ENCODE measurements at regions not wholly inside any gene's neighbourhood (a gene's known extent, or its start where the extent isn't known, plus 50 kb on each side); places are given as distances from the start of the nearest gene placed in this dataset.

DNA sequence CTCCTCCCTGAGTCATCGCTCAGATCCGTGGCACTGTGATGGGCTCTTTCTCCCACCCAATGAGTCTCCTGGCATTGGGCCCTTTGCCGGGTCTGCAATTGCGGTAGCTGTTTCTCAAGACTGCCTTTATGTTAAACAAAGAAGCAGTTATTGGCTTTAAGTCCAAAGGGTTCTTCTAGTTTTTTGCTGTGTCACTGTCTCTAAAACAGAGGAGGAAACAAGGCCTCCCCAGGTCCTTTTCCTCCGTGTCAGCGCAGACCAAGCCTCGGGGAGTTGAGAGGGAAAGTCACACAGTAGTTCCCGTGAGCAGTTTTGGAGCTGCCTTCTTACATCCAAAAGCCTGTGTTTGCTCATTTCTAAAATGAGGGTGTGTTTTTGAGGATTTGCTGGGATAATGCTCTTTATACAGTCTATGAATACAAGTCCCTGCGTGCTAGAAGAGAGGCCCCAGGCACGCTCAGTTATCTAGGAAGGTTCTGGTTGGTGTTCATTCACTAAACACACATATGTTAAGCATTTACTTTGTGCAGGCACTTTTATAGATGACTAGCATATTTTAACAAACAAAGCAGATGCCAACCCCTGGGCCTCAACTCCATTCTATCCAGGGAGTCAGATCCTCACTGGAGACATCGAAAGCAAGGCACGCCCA lies 126.0 kb upstream of the PZP start:
- DNase-seq (ENCODE audit: low spot score) (no peak), ATAC-seq (ENCODE audit: low read depth) (no peak)
- Histone ChIP-seq H3K36me3 (ENCODE audit: low read depth) (no peaks in the 10 kb centered on the region), H3K4me3 (ENCODE audit: severe bottlenecking) (no peak overlapping the region), H3K9me3 (ENCODE audit: severe bottlenecking) (no peaks in the 10 kb centered on the region), H3K27ac (ENCODE audit: poor library complexity, severe bottlenecking) (no peak overlapping the region), H3K4me1 (ENCODE audit: insufficient read depth, poor library complexity, severe bottlenecking) (no peaks in the 10 kb centered on the region), H3K27me3 (ENCODE audit: insufficient read depth, poor library complexity, severe bottlenecking) (no peaks in the 10 kb centered on the region)
- TF ChIP-seq, protein P1, sequence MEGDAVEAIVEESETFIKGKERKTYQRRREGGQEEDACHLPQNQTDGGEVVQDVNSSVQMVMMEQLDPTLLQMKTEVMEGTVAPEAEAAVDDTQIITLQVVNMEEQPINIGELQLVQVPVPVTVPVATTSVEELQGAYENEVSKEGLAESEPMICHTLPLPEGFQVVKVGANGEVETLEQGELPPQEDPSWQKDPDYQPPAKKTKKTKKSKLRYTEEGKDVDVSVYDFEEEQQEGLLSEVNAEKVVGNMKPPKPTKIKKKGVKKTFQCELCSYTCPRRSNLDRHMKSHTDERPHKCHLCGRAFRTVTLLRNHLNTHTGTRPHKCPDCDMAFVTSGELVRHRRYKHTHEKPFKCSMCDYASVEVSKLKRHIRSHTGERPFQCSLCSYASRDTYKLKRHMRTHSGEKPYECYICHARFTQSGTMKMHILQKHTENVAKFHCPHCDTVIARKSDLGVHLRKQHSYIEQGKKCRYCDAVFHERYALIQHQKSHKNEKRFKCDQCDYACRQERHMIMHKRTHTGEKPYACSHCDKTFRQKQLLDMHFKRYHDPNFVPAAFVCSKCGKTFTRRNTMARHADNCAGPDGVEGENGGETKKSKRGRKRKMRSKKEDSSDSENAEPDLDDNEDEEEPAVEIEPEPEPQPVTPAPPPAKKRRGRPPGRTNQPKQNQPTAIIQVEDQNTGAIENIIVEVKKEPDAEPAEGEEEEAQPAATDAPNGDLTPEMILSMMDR (IDR thresholded peaks at IDR 0.05; ENCODE audit: poor library complexity, severe bottlenecking), result no peak

DNA sequence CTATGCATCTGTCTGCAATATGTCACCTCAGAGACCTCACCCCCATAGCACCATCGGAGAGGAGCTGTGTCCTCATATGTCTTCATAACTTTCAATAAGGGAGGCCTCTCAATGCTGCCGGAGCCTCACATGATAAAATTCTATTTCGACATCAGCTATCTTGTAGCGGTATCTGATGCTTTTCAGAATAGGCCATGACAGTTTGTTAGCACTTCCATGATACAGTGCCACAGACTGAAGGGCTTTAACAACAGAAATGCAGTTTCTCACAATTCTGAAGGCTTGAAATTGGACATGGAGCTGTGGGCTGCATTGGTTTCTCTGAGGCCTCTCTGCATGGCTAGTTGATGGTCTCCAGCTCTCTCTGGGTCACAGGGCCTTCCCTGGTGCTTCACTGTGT lies 125.0 kb upstream of the PZP start:
- ATAC-seq (ENCODE audit: low read depth), result no peak
- Histone ChIP-seq H3K27ac (ENCODE audit: poor library complexity, severe bottlenecking) (no peak overlapping the region), H3K9me3 (ENCODE audit: severe bottlenecking) (no peaks in the 10 kb centered on the region), H3K36me3 (ENCODE audit: low read depth) (no peaks in the 10 kb centered on the region), H3K4me3 (ENCODE audit: severe bottlenecking) (no peak overlapping the region), H3K4me1 (ENCODE audit: insufficient read depth, poor library complexity, severe bottlenecking) (no peaks in the 10 kb centered on the region), H3K27me3 (ENCODE audit: insufficient read depth, poor library complexity, severe bottlenecking) (no peaks in the 10 kb centered on the region)
- no peak for DNase-seq (ENCODE audit: low spot score)
- TF ChIP-seq, protein P1 (IDR thresholded peaks at IDR 0.05; ENCODE audit: poor library complexity, severe bottlenecking), result no peak

DNA sequence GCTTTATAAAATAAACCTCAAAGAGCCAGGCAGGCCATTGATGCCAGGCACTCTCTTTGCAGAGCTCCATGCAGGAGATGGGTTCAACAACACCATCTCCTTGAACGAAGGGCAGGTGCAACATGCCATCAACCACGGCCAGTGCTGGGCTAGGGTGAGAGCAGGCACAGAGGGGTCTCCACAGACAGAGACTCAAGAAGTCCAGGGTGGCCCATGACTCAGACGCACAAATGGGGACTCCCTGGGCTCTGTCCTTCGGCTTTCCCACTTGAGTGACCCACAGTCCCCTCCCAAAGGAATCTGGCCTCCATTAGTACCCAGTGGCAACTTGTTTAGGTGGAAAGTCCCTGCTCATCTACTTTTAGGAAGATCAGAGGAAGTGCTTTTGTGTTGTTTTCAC lies 124.4 kb upstream of the PZP start:
- DNase-seq (ENCODE audit: low spot score), result no peak
- no peaks in the 10 kb centered on the region for H3K36me3 ChIP-seq (ENCODE audit: low read depth)
- H3K4me1 ChIP-seq (ENCODE audit: insufficient read depth, poor library complexity, severe bottlenecking), result no peaks in the 10 kb centered on the region
- no peak overlapping the region for H3K4me3 ChIP-seq (ENCODE audit: severe bottlenecking)
- no peak for ATAC-seq (ENCODE audit: low read depth)
- no peaks in the 10 kb centered on the region for H3K27me3 ChIP-seq (ENCODE audit: insufficient read depth, poor library complexity, severe bottlenecking)
- H3K9me3 ChIP-seq (ENCODE audit: severe bottlenecking), result no peaks in the 10 kb centered on the region
- TF ChIP-seq, protein P1 (IDR thresholded peaks at IDR 0.05; ENCODE audit: poor library complexity, severe bottlenecking), result no peak
- H3K27ac ChIP-seq (ENCODE audit: poor library complexity, severe bottlenecking), result no peak overlapping the region

DNA sequence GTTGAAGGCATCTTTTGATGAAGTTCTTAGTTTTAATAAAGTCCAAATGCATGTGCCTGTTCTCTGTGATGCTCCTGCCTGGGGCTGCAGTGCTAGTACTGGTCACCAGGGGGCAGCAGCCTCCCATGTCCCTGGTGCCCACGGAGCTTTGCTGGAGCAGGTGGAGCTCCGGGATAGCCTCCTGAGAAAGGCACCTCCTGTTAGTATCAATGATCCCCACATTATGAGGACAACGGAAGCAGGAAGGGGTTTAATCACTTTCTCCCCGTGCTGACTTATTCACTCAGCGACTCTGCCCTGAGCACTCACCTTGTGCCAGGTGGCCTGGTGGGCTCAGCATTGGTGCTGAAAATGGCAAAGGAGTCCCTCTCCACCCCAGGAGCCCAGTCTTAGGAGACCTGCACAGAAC lies 123.0 kb upstream of the PZP start:
- no peaks in the 10 kb centered on the region for H3K4me1 ChIP-seq (ENCODE audit: insufficient read depth, poor library complexity, severe bottlenecking)
- H3K4me3 ChIP-seq (ENCODE audit: severe bottlenecking), result no peak overlapping the region
- H3K27me3 ChIP-seq (ENCODE audit: insufficient read depth, poor library complexity, severe bottlenecking), result no peaks in the 10 kb centered on the region
- DNase-seq (ENCODE audit: low spot score) (no peak), ATAC-seq (ENCODE audit: low read depth) (peak; percentile 57; the same call in 2 of the 3 replicates)
- TF ChIP-seq, protein P1 (IDR thresholded peaks at IDR 0.05; ENCODE audit: poor library complexity, severe bottlenecking), result peak; percentile 80
- no peaks in the 10 kb centered on the region for H3K9me3 ChIP-seq (ENCODE audit: severe bottlenecking)
- no peaks in the 10 kb centered on the region for H3K36me3 ChIP-seq (ENCODE audit: low read depth)
- H3K27ac ChIP-seq (ENCODE audit: poor library complexity, severe bottlenecking), result no peak overlapping the region

DNA sequence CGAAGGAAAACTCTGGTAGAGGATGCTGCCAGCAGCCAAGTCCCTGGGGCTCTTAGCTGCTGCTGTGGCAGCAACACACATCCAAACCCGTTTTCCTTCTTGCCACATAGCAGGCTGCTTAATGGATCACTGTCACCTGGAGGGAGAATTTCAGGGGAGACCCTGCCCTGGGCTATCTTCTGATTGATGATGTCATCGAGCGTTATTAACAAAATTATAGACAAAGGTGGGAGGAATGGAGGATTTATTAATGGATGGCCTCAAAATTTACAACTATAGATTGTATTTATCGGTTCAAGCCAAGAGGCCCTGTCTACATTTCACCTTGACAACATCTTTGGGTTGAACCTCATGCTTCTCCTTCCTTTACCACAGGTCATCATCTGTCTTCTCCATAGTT lies 120.8 kb upstream of the PZP start:
- TF ChIP-seq, protein P1 (IDR thresholded peaks at IDR 0.05; ENCODE audit: poor library complexity, severe bottlenecking), result no peak
- Histone ChIP-seq H3K27me3 (ENCODE audit: insufficient read depth, poor library complexity, severe bottlenecking) (no peaks in the 10 kb centered on the region), H3K36me3 (ENCODE audit: low read depth) (no peaks in the 10 kb centered on the region), H3K4me3 (ENCODE audit: severe bottlenecking) (no peak overlapping the region), H3K9me3 (ENCODE audit: severe bottlenecking) (no peaks in the 10 kb centered on the region), H3K27ac (ENCODE audit: poor library complexity, severe bottlenecking) (no peak overlapping the region), H3K4me1 (ENCODE audit: insufficient read depth, poor library complexity, severe bottlenecking) (no peaks in the 10 kb centered on the region)
- DNase-seq (ENCODE audit: low spot score) (no peak), ATAC-seq (ENCODE audit: low read depth) (no peak)
